Stimulated activated naive CD8-positive, alpha-beta T cell treated with anti-CD3 and anti-CD28 coated beads, Interleukin-15, amount 100 ng/mL, for 72 hours (primary cell): ENCODE measurements at regions not wholly inside any gene's neighbourhood (a gene's known extent, or its start where the extent isn't known, plus 50 kb on each side); places are given as distances from the start of the nearest gene placed in this dataset.

ENCODE experiments used
- ATAC-seq: fragments of 150-1000 bp; cut with Tn5 transposase; 2 replicates; pipeline ENCODE4 v1.10.0; 2021; ENCODE audit warnings: mild to moderate bottlenecking, moderate library complexity
- DNase-seq, 2 donors: peaks; one replicate each; pipeline ENCODE4 v3.0.0; 2021 to 2022
- H3K27ac Mint-ChIP-seq, 2 donors: one replicate each; pipeline ENCODE4 v1.8.0; 2022; ENCODE audit warnings: mild to moderate bottlenecking in 2 of 2, mixed read lengths in 2 of 2, moderate library complexity in 2 of 2
- H3K27me3 Mint-ChIP-seq: one replicate; pipeline ENCODE4 v1.8.0; 2022; ENCODE audit warnings: mixed read lengths
- H3K4me1 Mint-ChIP-seq: one replicate; pipeline ENCODE4 v1.8.0; 2022; ENCODE audit warnings: mild to moderate bottlenecking, mixed read lengths
- H3K4me3 Mint-ChIP-seq, 2 donors: one replicate each; pipeline ENCODE4 v1.8.0; 2022; ENCODE audit warnings: mild to moderate bottlenecking in 2 of 2, mixed read lengths in 2 of 2, moderate library complexity in 1 of 2
- H3K9me3 Mint-ChIP-seq, 2 donors: one replicate each; pipeline ENCODE4 v1.8.0; 2022; ENCODE audit warnings: mixed read lengths in 2 of 2

DNA sequence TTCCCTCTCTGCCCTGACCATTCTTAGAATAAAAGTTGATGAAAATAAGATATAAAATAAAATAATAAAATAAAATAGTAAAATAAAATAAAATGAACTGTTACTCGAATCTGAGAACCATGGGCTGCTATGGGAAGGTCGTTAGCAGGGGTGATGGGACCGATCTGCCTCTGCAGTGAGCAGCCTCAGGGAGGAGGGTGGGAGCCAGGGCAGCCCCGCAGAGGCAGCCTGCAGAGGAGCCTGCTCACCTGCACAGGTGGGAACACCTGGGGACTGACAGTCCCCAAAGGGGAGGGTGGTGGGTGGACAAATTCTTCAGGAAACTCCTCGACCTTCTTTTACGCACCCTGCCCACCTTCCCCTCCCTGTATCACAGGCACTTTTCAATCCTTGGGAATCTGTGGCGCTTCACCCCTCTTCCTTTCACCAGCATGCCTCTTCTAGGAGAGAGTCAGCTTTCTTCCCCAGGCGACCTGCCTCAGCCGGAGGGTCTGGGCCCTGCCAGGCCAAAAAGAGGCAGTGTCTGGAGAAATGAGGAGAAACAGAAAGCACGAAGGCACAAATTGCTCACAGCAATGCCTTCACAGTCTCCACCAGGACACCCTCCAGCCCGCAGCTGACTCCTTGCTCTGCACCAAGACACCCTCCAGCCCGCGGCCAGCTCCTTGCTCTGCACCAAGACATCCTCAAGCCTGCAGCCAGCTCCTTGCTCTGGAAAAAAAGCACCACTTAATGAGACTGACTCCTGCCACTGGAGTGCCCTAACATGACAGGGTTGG lies 368.4 kb upstream of the SHH start:
- Mint-ChIP-seq H3K4me3 (no peak overlapping the region), H3K4me1 (no peaks in the 10 kb centered on the region), H3K27me3 (peaks cover 18% of the 10 kb centered on the region), H3K9me3 (peaks cover 5 to 10% of the 10 kb centered on the region in 2 donors), H3K27ac (no peak overlapping the region)
- DNase-seq (no peak), ATAC-seq (no peak)

DNA sequence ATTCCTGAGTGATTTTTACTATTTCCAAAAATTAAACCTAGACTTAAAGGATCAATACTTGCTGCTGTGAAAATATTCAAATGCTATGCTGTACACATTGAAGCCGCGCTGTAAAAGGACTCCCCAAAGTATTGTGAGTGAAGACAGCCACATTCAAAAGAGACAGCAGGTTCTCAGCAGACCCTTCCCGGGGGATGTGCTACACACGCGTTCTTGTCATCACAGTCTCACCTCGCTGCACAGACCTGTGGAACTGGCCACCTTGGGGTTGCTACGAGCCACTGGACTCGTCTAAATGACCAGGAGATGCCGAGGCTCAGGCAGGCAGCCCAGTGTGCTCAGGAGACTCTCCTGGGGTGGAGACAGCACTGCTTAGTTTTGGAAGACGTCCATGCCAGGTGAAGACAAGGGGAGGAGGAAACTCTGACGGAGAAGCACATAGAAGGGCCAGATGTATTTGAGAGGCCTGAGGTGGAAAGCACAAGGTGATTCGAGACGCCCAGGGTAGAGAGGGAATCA lies 367.7 kb upstream of the SHH start:
- Mint-ChIP-seq H3K4me1 (no peaks in the 10 kb centered on the region), H3K9me3 (peaks cover 0 to 3% of the 10 kb centered on the region in 2 donors), H3K4me3 (no peak overlapping the region), H3K27me3 (peaks cover 10% of the 10 kb centered on the region), H3K27ac (peak overlapping the region in 1 of 2 donors; percentile 40)
- ATAC-seq (no peak), DNase-seq (no peak)

DNA sequence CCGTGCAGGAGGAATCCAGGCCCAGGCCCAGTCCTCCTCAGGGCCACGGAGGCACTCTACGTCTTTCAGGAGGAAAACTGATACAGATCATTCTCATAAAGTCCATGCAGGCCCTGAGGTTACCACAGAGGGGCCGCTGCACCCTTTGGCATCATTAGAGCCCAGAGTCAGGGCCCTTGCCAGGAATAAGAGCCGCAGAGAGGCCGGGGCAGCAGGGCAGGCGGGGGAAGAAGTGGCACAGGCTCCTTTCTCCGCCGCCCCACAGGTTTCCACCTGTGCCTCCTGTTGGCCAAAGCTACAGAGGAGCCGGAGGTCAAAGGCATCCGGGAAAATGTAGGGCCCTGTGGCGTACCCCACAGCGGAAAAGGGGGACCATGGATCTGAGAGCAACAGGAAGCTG lies 366.6 kb upstream of the SHH start:
- DNase-seq (no peak), ATAC-seq (no peak)
- H3K4me1 Mint-ChIP-seq = no peaks in the 10 kb centered on the region
- H3K9me3 Mint-ChIP-seq = no peaks in the 10 kb centered on the region
- peaks cover 8% of the 10 kb centered on the region for H3K27me3 Mint-ChIP-seq
- no peak overlapping the region for H3K4me3 Mint-ChIP-seq
- H3K27ac Mint-ChIP-seq = no peak overlapping the region

DNA sequence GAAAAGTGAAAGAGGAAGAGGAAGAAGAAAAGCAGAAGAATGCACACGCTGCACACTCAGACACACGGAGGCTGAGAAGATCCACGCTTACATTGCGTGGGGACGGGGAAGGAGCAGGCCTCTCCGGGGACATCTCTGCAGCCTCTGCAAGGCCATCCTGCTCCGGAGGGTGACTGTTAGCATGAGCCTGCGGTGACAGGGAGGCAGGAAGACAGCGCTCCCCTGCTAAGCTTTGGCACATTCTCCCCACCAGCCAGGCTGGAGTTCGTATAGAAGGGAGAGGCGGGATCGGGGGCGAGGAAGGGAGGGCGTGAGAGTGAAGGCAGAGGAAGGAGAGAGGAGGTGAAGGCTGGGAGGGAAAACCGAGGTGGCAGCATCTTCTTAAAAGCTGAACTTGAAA lies 366.0 kb upstream of the SHH start:
- H3K27ac Mint-ChIP-seq = no peak overlapping the region
- no peak for DNase-seq
- no peak overlapping the region for H3K4me3 Mint-ChIP-seq
- no peaks in the 10 kb centered on the region for H3K9me3 Mint-ChIP-seq
- no peak for ATAC-seq
- no peaks in the 10 kb centered on the region for H3K4me1 Mint-ChIP-seq
- H3K27me3 Mint-ChIP-seq = peaks cover 8% of the 10 kb centered on the region

DNA sequence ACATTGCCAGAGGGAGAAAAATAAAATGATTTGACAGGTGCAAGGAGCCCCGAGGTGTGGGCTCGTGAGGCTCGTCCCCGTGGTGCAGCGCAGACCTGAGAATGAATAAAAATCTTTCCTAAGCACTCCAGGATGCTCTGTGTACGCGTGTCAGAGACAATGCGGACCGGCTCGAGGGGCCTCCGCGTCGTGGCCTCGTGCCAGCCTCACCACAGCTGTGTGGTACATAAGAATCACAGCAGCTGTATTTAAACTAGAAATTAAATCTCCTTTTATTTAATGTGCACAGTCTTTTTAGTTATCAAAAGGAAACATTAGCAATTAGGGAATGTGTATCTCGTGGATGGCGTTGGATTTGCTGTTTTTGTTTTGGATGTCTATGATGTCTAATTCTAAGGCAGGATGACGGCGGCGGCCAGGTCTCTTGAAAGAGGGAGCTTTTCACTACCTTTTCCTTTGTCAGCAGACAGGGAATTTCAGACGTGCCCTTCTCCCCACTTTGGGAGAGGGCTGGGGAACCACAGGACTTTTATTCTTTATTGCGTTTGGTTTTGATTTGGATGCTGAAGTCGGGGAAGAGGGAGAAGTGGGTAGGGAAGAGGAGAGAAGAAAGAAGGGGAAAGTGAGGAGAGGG lies 365.3 kb upstream of the SHH start:
- DNase-seq (no peak), ATAC-seq (no peak)
- Mint-ChIP-seq H3K27ac (no peak overlapping the region), H3K27me3 (peaks cover 8% of the 10 kb centered on the region), H3K4me1 (no peaks in the 10 kb centered on the region), H3K9me3 (no peaks in the 10 kb centered on the region), H3K4me3 (no peak overlapping the region)

DNA sequence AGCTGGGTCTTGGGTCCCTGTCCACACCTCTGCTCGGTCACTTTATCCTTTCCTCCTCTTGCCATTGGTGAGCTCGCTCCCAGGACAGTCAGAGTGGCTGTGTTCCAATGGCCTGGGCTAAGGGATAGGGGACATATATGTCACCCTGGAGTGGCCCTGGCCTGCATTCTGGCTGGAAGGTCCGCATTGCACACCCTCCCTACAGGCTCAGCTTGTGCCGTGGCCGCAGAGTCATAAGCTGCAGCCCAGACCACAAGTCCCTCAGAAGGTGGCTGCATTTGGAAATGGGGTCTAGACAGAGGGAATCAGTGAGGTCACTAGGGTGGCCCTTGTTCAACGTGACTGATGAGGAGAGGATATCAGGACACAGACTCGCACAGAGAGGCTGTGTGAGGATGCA lies 363.8 kb upstream of the SHH start:
- Mint-ChIP-seq H3K4me1 (no peaks in the 10 kb centered on the region), H3K4me3 (no peak overlapping the region), H3K27me3 (peaks cover 8% of the 10 kb centered on the region), H3K9me3 (no peaks in the 10 kb centered on the region), H3K27ac (no peak overlapping the region)
- DNase-seq (no peak), ATAC-seq (no peak)

DNA sequence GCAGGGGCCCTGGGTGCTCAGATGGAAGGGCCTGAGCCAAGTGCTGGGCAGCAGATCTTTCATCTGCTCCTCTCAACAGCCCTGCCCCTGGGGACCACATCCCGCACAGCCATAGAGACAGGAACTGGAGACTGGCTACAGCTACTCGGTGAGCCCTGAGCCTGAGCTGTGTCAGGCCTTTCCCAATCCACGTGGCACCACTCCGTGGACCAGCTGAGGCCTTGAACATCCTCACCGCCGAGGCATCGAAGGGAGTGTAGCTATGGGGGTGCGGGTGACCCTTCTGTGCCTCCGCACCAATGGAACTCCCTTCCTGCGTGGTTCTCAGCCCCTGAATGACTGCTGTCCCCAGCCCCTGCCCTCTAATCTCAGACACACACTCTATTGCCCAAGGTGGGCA lies 362.7 kb upstream of the SHH start:
- Mint-ChIP-seq H3K27me3 (peaks cover 8% of the 10 kb centered on the region), H3K9me3 (no peaks in the 10 kb centered on the region), H3K4me3 (no peak overlapping the region), H3K27ac (no peak overlapping the region), H3K4me1 (no peaks in the 10 kb centered on the region)
- DNase-seq = no peak
- ATAC-seq = no peak

DNA sequence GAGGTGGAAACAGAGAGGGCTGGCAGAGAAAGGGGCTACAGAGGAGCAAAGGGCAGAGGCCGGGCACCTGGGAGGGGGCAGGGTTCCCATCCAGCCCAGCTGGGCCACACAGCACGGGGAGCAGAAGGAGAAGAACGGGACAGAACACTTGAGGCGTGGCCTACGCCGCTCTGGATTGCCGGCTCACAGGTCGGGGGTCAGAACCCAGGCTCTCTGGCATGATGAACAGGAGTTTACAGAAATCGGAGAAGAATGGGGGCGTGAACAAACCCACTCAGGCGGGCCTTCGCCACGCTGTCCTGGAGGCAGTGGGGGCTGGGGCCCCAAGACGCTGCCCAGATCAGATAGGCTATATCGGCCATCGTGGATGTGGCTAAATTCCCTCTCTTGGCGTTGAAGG lies 362.2 kb upstream of the SHH start:
- DNase-seq (no peak), ATAC-seq (no peak)
- peaks cover 7% of the 10 kb centered on the region for H3K27me3 Mint-ChIP-seq
- no peak overlapping the region for H3K27ac Mint-ChIP-seq
- no peaks in the 10 kb centered on the region for H3K9me3 Mint-ChIP-seq
- H3K4me1 Mint-ChIP-seq = no peaks in the 10 kb centered on the region
- H3K4me3 Mint-ChIP-seq = no peak overlapping the region

DNA sequence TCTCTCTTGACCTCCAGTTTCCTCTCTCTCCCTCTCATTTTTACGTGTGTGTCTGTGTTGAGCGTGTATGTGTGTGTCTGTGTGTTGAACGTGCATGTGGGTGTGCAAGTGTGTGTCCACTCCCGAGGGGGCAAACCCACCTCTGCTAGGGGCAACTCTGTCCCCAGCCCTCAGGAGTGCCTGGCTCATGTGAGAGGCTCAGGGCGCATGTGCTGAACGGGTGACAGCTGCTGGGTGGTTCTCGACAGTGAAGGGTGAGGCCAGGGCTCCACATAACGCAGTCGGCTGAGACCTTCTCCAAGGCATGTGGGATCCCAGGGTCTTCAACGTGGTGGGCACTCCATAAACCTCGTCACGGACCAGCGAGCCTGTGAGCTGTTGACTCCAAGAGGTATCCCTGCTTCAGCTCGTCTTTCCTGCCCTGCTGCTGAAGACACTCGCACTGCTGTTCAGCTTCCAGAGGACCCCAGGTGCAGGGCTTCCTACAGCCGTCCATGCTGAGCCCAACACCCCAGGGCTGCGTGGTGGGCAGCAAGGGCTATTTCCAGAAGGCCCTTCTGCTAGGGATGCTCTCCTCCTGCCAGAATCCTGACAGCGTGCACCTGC lies 361.6 kb upstream of the SHH start:
- no peak overlapping the region for H3K27ac Mint-ChIP-seq
- no peaks in the 10 kb centered on the region for H3K9me3 Mint-ChIP-seq
- DNase-seq (no peak), ATAC-seq (peak; percentile 10)
- H3K27me3 Mint-ChIP-seq = peaks cover 2% of the 10 kb centered on the region
- H3K4me3 Mint-ChIP-seq = no peak overlapping the region
- no peaks in the 10 kb centered on the region for H3K4me1 Mint-ChIP-seq

DNA sequence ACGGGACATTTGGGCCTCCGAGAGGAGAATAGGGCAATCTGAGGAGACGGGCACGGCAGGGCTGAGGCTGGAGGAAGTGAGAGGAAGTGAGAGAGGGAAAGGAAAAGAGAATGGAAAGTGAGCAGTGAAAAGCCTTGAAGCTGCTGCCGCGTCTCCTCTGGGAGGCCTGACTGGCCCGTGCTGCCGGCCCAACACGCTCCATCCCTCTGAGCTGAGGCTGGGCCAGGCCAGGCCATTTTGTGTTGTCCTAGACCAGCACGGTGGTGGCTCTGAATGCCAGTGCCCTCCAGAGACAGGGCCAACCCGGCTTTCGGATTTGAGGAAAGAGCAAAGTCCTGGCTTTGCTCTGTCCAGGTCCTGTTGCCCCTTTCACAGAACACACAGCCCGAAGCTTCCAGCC lies 361.1 kb upstream of the SHH start:
- DNase-seq (no peak), ATAC-seq (peak; percentile 5)
- Mint-ChIP-seq H3K27me3 (no peaks in the 10 kb centered on the region), H3K4me3 (no peak overlapping the region), H3K27ac (peak overlapping the region; percentile 59 to 85), H3K4me1 (no peaks in the 10 kb centered on the region), H3K9me3 (no peaks in the 10 kb centered on the region)

DNA sequence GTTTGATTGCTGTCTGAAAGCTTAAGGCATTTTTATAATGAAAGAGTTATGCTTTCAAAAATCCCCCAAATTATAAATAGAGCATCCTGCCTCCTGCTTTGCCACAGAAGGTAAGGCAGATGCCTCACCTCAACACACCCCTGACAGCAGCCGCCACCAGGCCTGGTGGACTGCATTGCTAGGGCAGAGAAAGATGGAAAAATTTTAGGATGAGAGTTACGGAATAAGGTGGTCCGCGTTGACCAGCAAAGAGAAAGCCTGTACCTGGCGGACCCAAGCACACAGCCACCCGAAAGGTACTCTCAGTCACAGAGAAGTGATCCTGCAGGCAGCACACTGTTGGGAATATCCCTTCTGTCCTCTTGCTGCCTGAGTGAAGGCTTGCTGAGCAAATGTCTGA lies 360.4 kb upstream of the SHH start:
- Mint-ChIP-seq H3K27me3 (no peaks in the 10 kb centered on the region), H3K4me3 (no peak overlapping the region), H3K27ac (no peak overlapping the region), H3K9me3 (no peaks in the 10 kb centered on the region), H3K4me1 (no peaks in the 10 kb centered on the region)
- ATAC-seq = no peak
- DNase-seq = no peak

DNA sequence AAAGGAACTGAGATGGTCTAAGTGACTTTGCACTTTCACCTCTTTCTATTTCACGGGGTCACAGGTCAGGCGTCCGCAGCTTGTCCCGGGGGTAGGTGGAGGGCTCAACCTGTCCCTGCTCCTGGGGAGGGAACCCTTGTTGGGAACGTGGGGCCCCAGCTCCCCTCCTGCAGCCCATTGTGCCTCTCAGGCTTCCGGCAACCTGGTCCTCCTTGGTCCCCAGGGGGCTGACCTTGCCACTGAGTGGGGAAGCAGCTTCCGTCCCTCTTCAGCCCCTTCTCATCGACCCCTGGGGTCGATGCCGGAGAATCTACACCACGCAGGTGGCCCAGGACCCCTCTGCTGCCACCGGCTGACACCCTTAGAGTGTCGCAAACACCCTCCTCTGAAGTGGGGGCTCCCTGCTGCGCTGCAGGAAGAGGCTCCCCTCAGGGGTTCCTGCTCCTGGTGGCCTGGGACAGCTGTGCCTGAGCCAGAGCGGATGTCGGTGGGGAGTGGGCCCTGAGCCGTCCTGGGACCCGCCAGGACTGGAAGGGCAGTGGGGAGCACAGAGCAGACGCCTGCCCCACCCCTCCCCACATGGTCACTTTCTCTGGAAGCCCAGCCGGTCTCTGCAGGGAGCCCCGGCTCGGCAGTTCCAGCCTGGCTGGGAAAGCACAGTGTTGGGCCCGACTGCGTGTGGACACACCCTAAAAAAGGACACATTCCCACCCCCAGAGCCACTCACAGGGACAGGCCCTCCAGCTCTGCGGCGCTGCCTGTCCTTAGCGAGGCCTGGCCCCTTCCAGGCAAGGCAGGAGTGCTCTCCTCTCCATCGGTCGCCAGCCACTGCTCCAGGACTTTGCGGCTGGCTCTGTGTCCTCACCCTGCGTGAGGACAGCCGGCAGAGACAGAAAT lies 357.5 kb upstream of the SHH start:
- H3K27ac Mint-ChIP-seq = no peak overlapping the region
- H3K9me3 Mint-ChIP-seq = no peaks in the 10 kb centered on the region
- H3K4me1 Mint-ChIP-seq = no peaks in the 10 kb centered on the region
- DNase-seq = no peak
- H3K4me3 Mint-ChIP-seq = no peak overlapping the region
- peaks cover 7% of the 10 kb centered on the region for H3K27me3 Mint-ChIP-seq
- peak; percentile 22 for ATAC-seq

DNA sequence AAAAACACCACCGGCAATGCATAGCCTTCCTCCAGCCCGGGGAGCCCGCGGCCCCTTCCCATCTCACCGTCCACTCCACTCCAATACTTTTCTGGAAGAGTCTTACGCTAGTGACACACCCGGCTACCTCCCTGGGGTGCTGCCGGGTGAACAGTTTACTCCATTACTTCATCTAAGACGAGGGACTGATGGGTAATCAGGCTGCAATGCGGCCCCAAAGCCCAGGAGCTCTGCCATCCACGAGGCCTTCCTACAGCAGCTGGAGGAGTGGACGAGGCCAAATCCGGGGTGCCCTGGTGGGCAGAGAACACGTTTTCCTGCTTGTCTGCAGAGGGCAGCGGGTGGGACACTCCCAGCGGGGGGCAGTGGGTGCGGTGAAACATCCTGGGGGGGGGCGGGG lies 356.2 kb upstream of the SHH start:
- DNase-seq (no peak), ATAC-seq (no peak)
- Mint-ChIP-seq H3K9me3 (no peaks in the 10 kb centered on the region), H3K4me3 (no peak overlapping the region), H3K27me3 (peaks cover 7% of the 10 kb centered on the region), H3K27ac (no peak overlapping the region), H3K4me1 (no peaks in the 10 kb centered on the region)

DNA sequence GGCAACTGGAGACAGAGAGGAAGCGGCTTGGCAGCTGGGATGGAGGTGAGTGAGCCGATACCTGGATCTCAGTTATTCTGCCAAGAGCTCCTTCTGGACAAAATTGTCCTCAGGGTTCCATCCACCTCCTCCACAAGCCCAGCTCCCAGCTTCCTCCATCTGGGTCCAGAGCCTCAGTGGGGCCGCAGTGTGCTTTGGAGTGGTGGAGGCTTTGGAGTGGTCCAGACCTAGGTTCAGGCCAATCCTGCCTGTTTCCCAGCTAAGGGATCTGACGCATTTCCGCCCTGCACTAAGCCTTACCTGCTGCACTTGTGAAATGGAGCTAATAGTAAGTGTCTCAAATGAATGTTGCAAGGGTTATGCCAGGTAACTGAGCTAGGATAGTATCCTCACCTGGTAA lies 355.7 kb upstream of the SHH start:
- no peak overlapping the region for H3K27ac Mint-ChIP-seq
- H3K9me3 Mint-ChIP-seq = no peaks in the 10 kb centered on the region
- no peaks in the 10 kb centered on the region for H3K4me1 Mint-ChIP-seq
- ATAC-seq (no peak), DNase-seq (no peak)
- no peak overlapping the region for H3K4me3 Mint-ChIP-seq
- H3K27me3 Mint-ChIP-seq = peaks cover 7% of the 10 kb centered on the region

DNA sequence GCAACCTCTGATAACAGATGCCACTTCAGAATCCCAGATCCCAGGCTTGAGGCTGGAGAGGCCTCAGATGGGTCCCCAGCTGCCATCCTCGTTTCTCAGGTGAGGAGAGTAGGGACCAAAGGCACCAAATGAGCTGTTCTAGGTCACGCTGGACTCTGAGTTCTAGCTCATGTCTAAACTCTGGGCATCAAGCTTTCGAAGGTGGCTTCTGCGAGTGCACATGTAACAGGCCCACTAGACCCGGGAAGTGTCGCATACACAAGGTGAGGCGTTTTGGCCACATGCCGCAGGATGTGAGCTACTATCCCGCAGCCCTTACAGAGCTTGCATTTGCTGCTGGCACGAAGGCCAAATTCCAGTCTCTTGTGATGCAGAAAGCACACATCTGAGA lies 355.1 kb upstream of the SHH start:
- ATAC-seq (no peak), DNase-seq (no peak)
- Mint-ChIP-seq H3K27ac (no peak overlapping the region), H3K4me1 (no peaks in the 10 kb centered on the region), H3K4me3 (no peak overlapping the region), H3K9me3 (no peaks in the 10 kb centered on the region), H3K27me3 (peaks cover 13% of the 10 kb centered on the region)
